GM06990 (cell line): ENCODE measurements at regions not wholly inside any gene's neighbourhood (a gene's known extent, or its start where the extent isn't known, plus 50 kb on each side); places are given as distances from the start of the nearest gene placed in this dataset.

ENCODE experiments used
- DNase-seq: peaks from one replicate; pipeline ENCODE4 v3.0.0-alpha.2; 2011; ENCODE audit not compliant: insufficient read length; ENCODE audit errors: extremely low read depth
- H3K27me3 ChIP-seq: replicated peaks from 2 replicates; pipeline ENCODE4 v1.6.0; 2011; ENCODE audit warnings: low read length; ENCODE audit not compliant: control insufficient read depth, insufficient read depth
- H3K36me3 ChIP-seq: 2 replicates; pipeline ENCODE4 v1.5.1; 2011; ENCODE audit warnings: low read length; ENCODE audit not compliant: control insufficient read depth, insufficient read depth
- H3K4me3 ChIP-seq: replicated peaks from 2 replicates; pipeline ENCODE4 v1.5.1; 2011; ENCODE audit warnings: low read depth, mild to moderate bottlenecking, control low read depth, low read length
- CTCF ChIP-seq: IDR thresholded peaks from 2 replicates; pipeline ENCODE4 v1.5.1; 2011; ENCODE audit warnings: low read length, control low read depth, mild to moderate bottlenecking, inconsistent platforms; ENCODE audit not compliant: insufficient read depth, poor library complexity, severe bottlenecking

GRCh38 chr14:89576960-89577359 lies 159.9 kb upstream of the FOXN3 start:
- no peaks in the 10 kb centered on the region for H3K27me3 ChIP-seq
- no peak overlapping the region for H3K4me3 ChIP-seq
- no peak for DNase-seq
- no peak for TF ChIP-seq CTCF
- no peaks in the 10 kb centered on the region for H3K36me3 ChIP-seq

GRCh38 chr14:89576145-89576927 lies 159.3 kb upstream of the FOXN3 start:
- Histone ChIP-seq H3K4me3 (no peak overlapping the region), H3K27me3 (no peaks in the 10 kb centered on the region), H3K36me3 (no peaks in the 10 kb centered on the region)
- TF ChIP-seq CTCF, result no peak
- DNase-seq, result no peak

DNA sequence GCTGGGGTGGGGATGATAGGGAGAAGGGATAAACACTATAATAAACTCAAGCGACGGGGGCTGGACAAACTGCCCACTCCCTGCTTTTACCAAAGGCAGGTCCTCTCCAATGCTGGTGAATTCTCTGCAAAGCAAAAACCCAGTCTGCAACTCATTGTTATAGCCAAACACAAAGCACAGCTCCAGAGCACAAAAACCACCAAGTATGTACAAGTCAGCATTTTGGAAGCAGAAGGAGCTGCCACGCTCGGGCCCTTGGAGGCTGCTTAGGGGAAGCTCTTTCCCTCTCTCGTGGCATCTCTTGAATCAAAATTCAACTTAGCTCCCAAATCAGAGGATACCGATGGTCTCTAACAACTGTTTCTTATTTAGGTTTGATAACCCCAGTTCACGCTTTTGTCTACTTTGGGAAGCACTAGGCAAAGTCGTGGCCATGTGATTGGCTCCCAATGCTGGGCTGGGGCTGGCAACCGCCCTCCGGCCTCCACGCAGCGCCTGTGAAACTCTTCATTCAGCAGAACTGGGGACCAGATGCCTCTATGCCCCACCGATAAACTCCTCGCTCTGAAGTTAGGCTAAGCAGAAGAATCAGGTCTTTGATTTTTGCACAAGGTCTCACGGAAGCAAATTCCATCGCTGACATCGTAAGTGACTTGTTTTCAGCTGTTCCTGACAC lies 158.5 kb upstream of the FOXN3 start:
- TF ChIP-seq CTCF, result no peak
- Histone ChIP-seq H3K27me3 (no peaks in the 10 kb centered on the region), H3K36me3 (no peaks in the 10 kb centered on the region), H3K4me3 (no peak overlapping the region)
- no peak for DNase-seq

DNA sequence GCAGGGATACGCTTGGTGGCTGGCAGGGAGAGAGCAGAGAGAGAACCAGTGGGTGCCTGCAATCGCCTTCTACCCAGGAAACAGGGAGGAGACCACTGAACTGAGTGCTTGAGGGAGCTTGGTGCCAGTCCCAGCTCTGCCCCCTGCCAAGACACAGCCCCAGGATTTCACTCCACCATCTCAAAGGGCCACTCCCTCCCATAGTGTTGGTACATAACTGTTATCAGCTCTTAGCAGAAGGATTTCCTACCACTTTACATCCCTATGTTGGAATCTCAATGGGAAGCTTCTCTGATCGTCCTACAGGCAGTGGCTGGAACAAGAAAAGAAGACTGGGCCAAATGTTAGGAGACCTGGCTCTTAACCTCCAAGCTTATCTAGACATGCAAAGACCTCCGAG lies 157.4 kb upstream of the FOXN3 start:
- Histone ChIP-seq H3K4me3 (no peak overlapping the region), H3K36me3 (no peaks in the 10 kb centered on the region), H3K27me3 (no peaks in the 10 kb centered on the region)
- no peak for TF ChIP-seq CTCF
- DNase-seq, result no peak

- H3K4me3 ChIP-seq, result no peak overlapping the region
- H3K36me3 ChIP-seq, result no peaks in the 10 kb centered on the region
- DNase-seq, result no peak
- H3K27me3 ChIP-seq, result no peaks in the 10 kb centered on the region
- no peak for TF ChIP-seq CTCF
Measured at GRCh38 chr14:89573399-89573657, 156.3 kb upstream of the FOXN3 start.
